SU-DHL-6 (cell line): ENCODE measurements at regions not wholly inside any gene's neighbourhood (a gene's known extent, or its start where the extent isn't known, plus 50 kb on each side); places are given as distances from the start of the nearest gene placed in this dataset.

Source experiments
- EZH2phosphoT487 ChIP-seq: fragments of 200-600 bp; sonication (generic), shearing (Covaris generic); conservative IDR thresholded peaks from 2 replicates; pipeline ENCODE4 v1.6.1; 2018; ENCODE audit warnings: mild to moderate bottlenecking, antibody characterized with exemption, low read length, moderate library complexity, mixed read lengths
- TF ChIP-seq, protein P1 (sequence below): fragments of 200-600 bp; sonication (generic); IDR thresholded peaks from one replicate; pipeline ENCODE4 v1.5.1; 2017; ENCODE audit warnings: antibody characterized with exemption, mild to moderate bottlenecking, low read length, moderate library complexity; ENCODE audit not compliant: insufficient read depth, poor library complexity, severe bottlenecking

DNA sequence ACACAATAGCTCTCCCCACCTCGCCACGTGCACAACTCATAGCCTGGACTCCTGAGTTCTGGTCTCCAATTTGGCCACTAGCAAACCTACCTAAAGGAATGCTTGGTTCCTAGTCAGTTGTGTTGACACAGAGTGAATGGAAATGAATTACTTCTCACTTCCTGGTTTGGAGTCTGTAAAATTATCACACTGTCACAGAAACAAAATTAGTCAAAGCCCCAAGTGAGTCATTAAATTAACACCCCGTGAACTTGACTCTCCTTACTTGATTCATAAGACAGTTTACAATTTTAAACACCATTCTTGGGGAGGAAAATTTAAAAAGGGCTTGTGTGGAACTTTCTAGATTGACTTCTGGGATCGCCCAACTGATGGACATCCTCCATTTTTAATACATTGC is 276.2 kb upstream of the CTNNB1 start:
- TF ChIP-seq, protein P1, sequence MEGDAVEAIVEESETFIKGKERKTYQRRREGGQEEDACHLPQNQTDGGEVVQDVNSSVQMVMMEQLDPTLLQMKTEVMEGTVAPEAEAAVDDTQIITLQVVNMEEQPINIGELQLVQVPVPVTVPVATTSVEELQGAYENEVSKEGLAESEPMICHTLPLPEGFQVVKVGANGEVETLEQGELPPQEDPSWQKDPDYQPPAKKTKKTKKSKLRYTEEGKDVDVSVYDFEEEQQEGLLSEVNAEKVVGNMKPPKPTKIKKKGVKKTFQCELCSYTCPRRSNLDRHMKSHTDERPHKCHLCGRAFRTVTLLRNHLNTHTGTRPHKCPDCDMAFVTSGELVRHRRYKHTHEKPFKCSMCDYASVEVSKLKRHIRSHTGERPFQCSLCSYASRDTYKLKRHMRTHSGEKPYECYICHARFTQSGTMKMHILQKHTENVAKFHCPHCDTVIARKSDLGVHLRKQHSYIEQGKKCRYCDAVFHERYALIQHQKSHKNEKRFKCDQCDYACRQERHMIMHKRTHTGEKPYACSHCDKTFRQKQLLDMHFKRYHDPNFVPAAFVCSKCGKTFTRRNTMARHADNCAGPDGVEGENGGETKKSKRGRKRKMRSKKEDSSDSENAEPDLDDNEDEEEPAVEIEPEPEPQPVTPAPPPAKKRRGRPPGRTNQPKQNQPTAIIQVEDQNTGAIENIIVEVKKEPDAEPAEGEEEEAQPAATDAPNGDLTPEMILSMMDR, result no peak
- no peak for TF ChIP-seq EZH2phosphoT487
